GM19455 (cell line): ENCODE measurements at regions not wholly inside any gene's neighbourhood (a gene's known extent, or its start where the extent isn't known, plus 50 kb on each side); places are given as distances from the start of the nearest gene placed in this dataset.
A peak's percentile ranks its signal among the peaks of the same experiment; 100 is the strongest.

ENCODE experiments used
- ATAC-seq: cut with Tn5 transposase; IDR thresholded peaks from one replicate; pipeline ENCODE4 v1.9.1; 2021; ENCODE audit not compliant: unreplicated experiment

DNA sequence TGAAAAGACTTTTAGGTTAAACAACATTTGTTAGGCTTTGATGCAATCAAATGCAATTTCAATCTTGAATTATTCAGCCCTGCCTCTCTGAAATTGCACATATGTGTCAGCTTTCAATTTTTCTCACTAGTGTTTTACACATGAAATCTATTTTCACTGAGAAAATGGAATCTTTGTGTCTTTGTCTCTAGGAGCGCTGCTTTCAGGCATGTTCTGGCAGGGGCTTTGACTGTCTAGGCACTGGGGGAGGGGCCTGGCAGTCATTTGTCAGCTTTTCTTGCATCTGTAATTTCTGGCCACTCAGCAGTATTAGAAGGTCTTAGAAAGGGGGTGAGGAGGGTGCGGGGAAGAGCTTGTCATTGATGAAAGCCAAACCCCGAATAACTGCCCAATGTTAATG, 264.4 kb downstream of the PTPRC start:
- ATAC-seq: no peak

DNA sequence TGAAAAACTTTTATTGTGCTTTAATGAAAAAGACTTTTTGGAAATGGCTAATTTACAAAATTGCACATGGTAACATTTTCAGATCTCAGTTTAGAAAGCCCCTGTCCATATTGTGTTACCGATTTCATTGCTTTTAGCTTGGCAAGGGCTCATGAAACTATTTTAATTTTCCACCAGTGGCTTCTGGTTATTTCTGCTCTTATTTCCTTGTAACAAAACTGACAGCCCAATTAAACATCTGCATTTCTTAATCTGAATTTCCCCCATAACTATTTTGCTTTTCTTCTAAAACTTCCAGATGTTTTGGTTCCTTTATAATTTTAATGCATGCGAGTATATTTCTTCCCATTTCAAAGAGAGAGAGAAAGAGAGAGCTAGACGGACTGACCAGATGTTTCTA, 264.8 kb downstream of the PTPRC start:
- no peak for ATAC-seq

DNA sequence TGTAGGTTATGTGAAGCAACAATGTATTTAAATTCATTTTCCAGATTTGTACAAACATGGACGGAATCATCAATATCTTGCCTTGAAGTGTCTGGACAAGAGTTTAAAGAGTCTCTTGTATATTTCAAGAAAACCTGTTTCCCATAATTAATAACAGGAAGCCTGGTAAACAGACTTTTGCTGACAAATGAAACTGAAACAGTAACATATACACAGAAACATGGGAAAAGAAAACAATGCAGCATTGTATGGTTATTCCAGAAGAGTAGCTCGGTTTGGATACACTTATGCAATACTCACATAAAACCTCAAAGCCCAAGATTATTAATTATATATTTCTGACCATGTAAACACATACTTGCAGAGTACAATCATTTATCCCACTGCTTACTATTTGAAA, 265.5 kb downstream of the PTPRC start:
- no peak for ATAC-seq

DNA sequence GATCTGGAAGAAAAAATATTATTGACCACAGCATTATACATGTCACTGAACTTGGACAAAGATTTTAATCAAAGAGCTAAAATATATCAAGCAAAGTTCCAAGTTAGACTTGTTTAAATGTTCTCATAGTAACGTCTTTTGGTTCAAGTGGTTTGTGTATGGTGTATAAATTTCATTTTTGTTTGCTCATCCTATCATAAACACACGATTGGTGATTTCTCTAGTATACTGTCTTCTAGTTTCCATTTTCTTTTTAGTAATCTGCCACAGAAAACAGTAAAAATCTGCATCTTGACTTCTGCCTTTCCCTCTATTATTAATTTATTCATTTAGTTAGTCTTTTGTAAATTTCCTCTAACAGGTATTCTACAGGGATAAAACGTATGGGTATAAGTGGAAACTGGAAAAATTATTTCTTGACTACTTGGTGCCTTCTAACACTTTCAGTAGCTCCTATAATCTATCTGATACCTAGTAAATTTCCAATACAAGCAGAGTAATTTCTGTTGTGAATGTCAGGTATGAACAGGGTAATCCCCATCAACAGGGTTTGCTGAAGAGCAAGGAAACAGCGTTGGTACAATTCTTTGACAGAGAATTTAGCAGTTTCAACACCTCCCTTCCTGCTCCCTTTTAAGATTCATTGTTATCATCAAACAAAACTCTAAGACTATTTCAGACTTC, 268.0 kb downstream of the PTPRC start:
- no peak for ATAC-seq

DNA sequence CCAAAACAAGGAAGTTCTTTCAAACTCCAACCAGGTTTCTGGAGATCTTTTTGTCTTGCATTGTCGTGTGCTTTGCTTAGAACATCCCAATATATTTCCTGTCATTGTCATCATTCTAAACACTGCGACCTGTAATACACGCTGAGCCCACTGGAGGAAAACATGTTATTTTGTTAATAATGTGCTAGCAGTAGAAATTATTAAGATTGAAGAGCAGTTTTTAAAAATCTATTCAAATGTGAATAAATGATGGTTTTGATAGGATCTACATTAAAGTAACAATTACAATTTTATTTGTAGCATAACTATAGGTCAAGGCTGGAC, 268.5 kb downstream of the PTPRC start:
- ATAC-seq: no peak

DNA sequence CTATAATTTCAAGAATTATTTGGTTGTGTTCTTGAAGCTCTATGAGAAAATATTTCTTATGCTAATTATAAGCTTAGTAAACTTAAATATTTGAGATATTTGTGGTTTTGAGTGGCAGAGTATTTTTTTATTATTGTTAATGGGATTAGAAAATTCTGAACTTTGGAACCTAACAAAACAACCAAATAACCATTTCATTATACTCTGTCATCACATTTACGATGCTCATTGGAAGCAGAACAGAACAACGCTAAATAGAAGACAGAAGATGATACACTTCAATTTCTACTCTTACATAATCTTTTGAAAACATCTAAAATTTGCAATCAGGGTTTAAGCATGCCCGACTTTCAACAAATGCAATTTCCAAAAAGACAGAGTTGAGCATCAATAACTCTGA, 270.2 kb downstream of the PTPRC start:
- ATAC-seq: no peak

DNA sequence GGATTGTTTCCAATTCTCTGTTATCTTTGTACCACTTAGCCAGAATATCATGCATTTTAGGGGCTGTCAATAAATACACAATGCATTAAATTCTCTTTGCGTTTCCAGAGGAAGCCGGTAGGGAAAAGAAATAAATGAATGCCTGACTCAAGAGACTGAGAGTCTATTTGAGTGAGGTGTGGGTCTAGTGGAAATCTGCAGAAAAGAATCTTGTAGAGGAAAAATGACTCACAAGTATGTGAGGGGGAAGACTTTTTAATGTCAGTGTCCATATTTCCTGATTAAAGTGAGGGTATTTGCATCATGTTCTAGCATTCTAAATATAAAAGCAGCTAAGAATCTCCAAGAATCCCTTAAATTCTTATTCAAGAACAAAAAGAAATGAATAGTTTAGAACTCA, 271.1 kb downstream of the PTPRC start:
- ATAC-seq: no peak

DNA sequence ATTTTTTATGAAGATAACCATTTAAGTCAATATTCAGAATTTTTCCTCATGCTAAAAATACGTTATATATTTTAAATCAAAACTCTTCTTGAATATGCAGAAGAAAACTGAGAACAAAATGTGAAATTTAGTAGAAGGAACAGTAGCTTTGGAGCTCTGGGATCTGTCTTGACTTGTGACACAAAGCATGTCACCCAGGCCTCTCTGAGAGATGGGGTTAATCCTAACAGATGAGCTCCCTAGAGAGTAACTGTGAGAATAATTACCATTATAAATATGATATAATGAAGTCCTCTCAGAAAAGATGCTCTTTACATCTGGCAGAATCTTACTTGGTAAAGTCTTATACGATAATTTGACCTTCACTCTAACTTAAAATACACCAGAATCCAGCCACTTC, 272.0 kb downstream of the PTPRC start:
- ATAC-seq: no peak

DNA sequence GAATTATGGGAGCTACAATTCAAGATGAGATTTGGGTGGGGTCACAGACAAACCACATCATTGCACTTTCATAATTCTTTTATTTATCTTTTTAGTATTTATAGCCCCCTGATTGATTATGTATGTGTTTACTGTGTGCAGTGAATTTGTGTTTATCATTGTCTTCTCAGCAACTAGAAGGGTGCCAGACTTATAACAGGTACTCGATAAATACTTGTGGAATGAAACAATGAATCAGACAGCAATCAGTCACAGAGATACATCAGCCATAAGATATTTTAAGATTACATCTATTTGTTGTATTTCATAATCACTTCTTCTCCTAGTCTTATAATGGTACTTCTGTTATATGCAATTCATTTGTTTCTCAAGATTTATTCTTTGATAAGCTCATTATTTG, 273.2 kb downstream of the PTPRC start:
- no peak for ATAC-seq

DNA sequence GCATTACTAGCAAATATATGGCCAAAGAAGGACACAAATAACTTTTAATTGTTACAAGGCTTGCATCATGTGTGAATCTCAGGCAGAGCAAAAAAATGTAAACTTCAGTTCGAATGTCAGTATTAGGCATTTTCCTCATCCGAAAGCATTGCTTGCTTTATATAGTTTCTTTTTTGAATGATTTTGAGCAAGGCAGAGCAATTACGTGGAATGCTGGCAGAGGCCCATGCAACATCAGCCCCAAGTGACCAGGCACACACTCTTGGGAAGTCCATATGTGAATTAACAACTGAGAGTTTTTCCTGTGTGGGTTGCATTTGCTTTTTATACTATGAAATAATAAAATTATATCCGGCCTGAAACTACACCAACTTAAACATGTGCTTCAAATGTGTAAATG, 274.8 kb downstream of the PTPRC start:
- no peak for ATAC-seq

DNA sequence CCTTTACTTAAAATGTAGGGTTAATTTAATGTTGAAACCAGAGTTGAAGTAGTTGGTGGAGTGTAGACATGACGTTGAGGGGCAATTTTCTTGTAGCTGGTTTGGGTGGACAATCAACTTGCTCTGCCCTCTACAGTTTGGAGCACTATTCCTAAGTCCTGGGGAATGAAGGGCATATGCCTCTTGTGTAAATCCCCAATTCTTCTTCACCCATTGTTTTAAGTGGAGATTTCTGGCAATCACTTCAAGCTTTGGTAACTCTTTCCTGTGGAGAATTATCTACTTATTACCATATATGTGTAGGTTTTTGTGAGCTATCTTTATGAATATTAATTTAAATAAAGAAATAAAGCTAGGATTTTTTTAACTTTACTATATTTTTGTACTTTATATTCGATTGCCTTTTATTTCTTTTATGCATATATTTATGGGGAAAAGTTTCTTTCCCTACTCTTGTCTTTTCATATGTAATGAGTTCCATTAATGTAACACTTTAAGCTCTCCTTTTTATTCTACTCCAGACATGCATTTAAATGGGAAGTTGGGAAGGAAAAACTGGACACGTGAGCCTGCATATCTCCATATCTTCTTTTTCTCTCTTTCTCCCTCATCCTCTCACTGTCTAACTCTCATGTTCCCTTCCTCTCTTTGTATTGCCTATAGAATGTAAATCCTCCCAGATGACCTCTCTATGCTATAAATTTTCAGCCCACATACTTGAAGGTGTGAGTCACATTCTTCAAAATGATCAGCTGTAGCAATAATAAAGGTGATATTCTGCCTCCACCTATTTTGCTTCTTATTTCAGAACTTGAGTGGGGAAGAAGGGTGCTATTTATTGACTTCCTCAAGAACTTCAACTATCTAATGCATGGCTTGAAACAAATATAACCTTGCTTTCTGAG, 276.7 kb downstream of the PTPRC start:
- no peak for ATAC-seq

DNA sequence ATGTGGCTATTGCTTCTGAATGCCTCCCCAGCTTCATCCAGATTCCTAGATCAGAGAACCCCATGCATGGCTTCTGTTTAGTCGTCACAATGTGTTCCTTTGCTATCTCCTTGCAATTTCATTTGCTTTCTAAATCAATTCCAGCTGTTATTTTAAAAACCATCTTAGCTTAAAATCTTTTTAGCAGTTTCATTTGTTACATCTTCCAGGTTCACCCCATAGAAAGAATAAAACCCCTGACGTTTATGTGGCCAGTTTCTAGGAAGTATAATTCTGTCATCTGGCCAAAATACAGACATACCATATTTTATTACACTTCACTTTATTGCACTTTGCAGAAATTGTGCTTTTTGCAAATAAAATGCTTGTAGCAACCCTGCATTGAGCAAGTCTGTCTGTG, 278.4 kb downstream of the PTPRC start:
- no peak for ATAC-seq

DNA sequence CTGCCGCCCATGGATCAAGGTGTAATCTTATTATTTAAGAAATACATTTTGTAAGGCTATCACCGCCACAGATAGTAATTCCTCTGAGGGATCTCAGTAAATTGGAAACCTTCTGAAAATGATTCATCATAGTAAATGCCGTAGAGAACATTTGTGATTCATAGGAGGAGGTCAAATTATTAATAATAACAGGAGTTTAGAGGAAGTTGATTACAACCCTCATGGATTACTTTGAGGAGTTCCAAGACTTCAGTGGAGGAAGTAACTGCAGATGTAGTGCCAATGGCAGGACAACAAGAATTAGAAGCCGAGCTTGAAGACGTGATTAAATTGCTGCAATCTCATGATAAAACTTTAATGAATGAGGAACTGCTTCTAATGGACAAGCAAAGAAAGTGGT, 280.1 kb downstream of the PTPRC start:
- no peak for ATAC-seq

DNA sequence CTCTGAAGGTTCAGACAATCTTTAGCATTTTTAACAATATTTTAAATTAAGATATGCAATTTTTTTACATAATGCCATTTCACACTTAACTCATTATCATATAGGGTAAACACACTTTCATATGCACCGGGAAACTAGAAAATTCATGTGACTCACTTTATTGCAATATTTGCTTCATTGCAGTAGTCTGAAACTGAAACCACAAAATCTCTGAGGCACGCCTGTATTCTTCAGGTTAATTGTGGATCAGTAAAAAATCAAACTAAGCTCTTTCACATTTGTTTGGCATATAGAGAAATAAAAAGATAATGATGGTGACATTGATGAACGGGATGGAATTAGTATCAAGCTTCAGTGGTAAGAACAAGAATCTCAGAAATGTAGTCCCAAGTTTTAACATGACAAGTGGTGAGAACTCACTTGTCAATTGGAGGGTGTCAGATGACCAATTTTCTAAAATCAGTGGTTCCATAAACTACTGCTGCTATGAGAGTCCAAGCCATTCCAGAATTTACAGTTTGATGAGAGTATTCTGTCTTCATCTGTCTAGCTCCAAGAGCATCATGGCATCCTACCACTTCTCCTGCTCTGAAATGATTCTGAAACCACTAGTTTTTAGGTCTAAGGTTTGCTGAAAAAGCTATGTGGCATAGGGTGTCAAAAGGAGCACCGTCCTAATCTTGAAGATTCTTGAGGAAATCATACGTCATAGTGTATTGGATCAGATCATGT, 281.0 kb downstream of the PTPRC start:
- ATAC-seq: peak; percentile 45

DNA sequence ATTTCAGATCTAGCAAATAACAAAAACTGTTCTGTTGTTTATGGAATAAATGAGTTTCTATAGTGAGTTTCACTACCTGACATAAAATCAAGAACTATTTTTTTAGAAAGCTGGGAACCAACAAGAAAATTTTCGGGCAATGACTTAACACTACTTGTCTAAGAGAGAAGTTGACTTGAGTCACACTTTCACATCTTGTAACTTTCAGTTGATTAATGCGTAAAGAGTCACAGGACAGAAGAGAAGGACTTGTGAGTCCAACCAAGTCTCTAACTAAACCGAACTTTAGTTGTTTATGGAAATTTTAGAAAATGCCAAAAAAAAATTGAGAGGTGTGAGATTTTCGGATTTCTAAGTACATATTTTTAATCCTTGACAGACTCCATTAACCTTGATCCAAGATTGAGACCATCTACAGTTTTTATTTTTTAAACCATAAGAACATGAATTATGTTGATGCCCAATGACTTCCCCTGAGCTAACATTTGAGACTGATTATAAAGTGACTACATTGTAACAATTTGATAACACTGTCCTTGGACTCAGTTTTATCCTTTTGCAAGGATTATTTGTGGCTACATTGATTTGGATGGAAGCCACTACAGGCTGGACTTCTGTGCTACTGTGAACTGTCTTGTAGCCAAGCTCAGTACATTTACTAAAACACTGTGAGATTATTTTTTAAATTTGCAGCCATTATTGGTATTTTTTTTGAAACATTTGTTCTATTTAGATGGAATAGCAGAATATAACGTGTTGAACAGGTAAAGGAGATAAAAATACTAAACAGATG, 284.0 kb downstream of the PTPRC start:
- peak; percentile 76 for ATAC-seq

DNA sequence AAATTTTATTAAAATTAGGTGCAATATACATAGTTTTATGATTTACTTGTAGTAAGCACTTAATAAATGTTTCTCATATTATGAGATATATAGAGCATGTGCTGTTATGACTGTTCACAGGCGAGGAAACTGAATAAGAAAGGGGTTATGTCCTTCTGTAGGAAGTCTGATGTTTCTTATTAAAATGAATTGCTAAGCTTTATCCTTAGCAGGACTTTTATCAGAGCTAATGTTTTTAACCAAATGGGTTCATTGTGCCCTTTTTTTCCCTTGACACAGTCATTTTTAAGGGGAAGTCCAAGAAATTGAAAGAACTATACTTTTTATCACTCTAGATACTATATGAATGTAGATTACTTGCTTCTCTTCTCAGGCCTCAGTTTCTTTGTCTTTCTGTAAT, 285.2 kb downstream of the PTPRC start:
- no peak for ATAC-seq

DNA sequence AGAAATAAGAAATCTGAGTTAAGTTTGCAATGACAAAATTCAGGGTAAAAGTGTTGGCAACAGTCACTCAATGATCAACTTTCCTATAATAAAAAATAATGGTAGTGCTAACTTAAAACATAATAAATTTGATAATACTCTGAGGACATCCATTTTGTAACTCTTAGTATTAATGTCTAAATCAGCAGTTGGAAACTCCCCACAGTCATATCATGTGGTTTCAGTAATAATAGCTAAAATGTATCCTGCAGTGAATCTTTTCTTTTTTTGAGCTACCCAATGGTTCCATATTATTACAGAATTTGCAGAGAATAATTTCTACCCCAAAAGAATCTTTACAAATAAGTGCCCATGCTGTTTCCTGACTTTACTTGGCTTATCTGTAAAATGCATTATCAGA, 286.7 kb downstream of the PTPRC start:
- no peak for ATAC-seq

DNA sequence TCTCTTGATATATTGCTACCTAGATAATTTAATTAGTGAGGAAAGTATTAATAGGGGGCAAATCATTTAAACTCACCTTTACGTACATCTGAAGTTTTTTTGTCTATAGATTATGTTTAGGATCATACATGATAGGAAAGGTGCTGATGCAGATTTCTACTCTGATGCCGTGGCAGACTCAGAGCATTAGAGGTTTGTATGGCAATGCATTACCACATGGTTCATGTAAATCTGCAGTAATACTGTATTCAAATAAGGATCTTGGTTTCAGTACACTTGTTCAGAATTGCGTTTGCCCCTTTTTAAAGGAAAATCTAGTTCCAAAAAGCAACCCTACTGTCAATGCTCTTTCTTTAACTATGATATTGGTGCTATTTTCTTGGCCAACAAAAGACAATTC, 288.3 kb downstream of the PTPRC start:
- no peak for ATAC-seq

DNA sequence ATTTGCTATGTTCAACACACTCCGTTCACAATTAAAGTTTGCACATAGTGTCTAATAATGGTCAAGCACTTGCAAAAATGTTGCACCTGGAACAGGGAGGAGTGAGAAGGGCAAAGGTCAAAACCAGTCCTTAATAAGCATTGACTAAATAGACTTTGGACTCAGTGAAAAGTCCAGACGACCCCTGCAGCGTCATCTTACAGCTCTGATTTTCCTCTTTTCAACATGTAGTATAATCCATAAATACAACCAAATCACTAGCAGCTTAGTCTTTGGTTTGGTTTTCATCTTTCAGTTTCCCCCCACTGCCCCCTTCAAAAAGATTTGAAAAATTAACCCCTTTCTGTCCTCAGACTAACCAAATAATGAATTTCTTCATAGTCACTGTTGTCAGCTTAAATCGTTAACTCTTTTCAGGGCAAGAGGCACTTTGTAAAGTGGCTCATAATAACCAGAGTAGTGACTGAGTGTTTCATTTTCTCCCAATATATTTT, 290.3 kb downstream of the PTPRC start:
- no peak for ATAC-seq

DNA sequence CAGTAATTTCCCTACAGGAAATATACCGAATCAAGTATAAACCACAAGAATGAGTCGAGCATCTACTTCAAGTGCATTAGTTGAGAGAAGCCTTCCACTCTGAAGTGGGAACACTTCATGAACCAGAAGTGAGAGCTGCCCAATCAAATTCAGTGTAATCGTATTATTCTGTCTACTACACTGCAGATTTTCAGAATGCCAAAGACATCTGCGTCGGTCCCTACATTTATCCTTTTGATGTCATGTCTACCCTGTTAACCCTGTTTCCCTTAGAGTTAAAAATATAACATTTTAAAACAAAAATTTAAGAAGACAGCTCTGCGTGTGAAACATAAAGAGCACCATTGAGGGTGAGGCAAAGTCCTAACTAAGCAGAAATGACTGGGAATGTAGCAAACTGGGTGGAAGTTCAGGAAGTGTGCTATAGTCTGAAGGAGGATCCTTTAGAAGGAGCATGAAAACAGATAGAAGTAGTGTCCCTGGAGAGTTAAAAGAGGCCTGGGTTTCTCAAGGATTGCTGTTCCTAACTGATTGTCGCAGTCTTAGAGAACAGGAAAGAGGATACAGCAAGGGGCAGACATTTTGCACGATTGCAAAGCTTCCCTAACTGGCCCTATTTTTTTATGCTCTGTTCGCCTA, 291.2 kb downstream of the PTPRC start:
- peak; percentile 64 for ATAC-seq
